ENCODE measurements at regions not wholly inside any gene's neighbourhood (a gene's known extent, or its start where the extent isn't known, plus 50 kb on each side); places are given as distances from the start of the nearest gene placed in this dataset.

DNA sequence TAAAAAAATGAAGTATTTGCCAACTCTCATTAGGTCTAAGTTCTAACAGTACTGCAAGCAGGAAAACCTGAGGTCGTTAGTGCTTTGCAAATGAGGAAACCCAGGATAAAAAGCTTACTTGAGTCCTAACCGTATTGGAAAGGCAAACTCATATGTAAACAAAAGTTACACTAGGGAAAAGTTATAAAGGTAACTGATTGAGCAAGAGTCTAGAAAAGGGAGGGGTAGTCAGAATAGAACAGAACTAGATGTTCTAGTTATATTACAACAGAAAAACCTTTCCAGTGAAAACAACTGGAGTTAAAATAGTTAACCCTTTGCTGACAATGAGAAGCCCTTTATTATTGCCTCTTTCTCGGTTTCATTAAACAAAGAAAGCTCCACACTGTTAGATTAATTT lies 66.4 kb upstream of the MAOA start:
- no peak for TF ChIP-seq EZH2 (IDR thresholded peaks at IDR 0.05)
- TF ChIP-seq POLR2AphosphoS5 (IDR thresholded peaks at IDR 0.05; ENCODE audit: borderline replicate concordance, low read depth, low read length), result no peak

Data from SK-N-MC (cell line).